Heart right ventricle (tissue), 16 donors: ENCODE measurements at regions not wholly inside any gene's neighbourhood (a gene's known extent, or its start where the extent isn't known, plus 50 kb on each side); places are given as distances from the start of the nearest gene placed in this dataset.

Experiments
- ATAC-seq, 8 donors: fragments of 200-7000 bp; cut with Tn5 transposase; one replicate each; pipeline ENCODE4 v1.9.1; 2020; ENCODE audit warnings: mild to moderate bottlenecking in 8 of 8, moderate library complexity in 8 of 8, moderate number of reproducible peaks in 1 of 8
- DNase-seq, 2 donors: peaks; one replicate each; pipeline ENCODE4 v3.0.0-alpha.2; 2020
- H3K27ac ChIP-seq, 10 donors: fragments of 200-600 bp; sonication (generic) in 2 of 10; one replicate each; pipeline versions ENCODE4 v1.5.0 to v1.8.0; 2020 to 2022; ENCODE audit warnings: mild to moderate bottlenecking in 3 of 10
- H3K27me3 ChIP-seq, 7 donors: fragments of 200-600 bp; one replicate each; pipeline ENCODE4 v1.8.0; 2021 to 2022; ENCODE audit warnings: mild to moderate bottlenecking in 2 of 7
- H3K36me3 ChIP-seq, 9 donors: fragments of 200-600 bp; sonication (generic) in 1 of 9; one replicate each; pipeline versions ENCODE4 v1.5.0 to v1.8.0; 2020 to 2022; ENCODE audit warnings: mild to moderate bottlenecking in 2 of 9
- H3K4me1 ChIP-seq, 9 donors: fragments of 200-600 bp; sonication (generic) in 1 of 9; one replicate each; pipeline versions ENCODE4 v1.5.0 to v1.8.0; 2020 to 2022; ENCODE audit warnings: mild to moderate bottlenecking in 4 of 9
- H3K4me3 ChIP-seq, 10 donors: fragments of 200-600 bp; sonication (generic) in 2 of 10; one replicate each; pipeline versions ENCODE4 v1.5.0 to v1.8.0; 2020 to 2022; ENCODE audit warnings: mild to moderate bottlenecking in 7 of 10, moderate library complexity in 2 of 10
- H3K9me3 ChIP-seq, 11 donors: fragments of 200-600 bp in 10 of 11; sonication (generic) in 2 of 11; one replicate each; pipeline versions ENCODE4 v1.5.0 to v1.8.0; 2013 to 2022; ENCODE audit warnings: mild to moderate bottlenecking in 2 of 11, control low read depth in 1 of 11, moderate library complexity in 1 of 11
- WGBS, 2 donors: extraction: QIAGEN DNeasy Blood & Tissue Kit; methylation state at CpG; one replicate each; pipeline ENCODE4 v1.1.7; 2013; ENCODE audit warnings: inconsistent platforms in 1 of 2; 5-methylcytosine and 5-hydroxymethylcytosine counted together
- intact Hi-C, 10 donors: fragments of 100-400 bp; cut with DNase I; formaldehyde crosslinking; loops; one replicate each; pipeline versions ENCODE4 v1.11.1 to v1.14.2; 2022
- TF ChIP-seq, protein P1 (sequence below), 9 donors: fragments of 200-600 bp; sonication (generic) in 2 of 9; IDR thresholded peaks; one replicate each; pipeline versions ENCODE4 v1.5.0 to v1.8.0; 2021 to 2022; ENCODE audit warnings: antibody characterized with exemption in 9 of 9, mild to moderate bottlenecking in 5 of 9, moderate library complexity in 1 of 9
- donor health status: Arrhythmogenic right ventricular cardiomyopathy.
- donor health status: ischemic (EF 13 %, LVEDD 7.1; RV severe dilation, severe dysfunction).
- donor health status: healthy with polysubstance abuse.
- donor health status: DM: no; HTN: yes; CAD: no.
- donor health status: DM: no; HTN: no; CAD: no.
- donor health status: ischemic (EF 25% LVEDD 6.9; RV normal size, moderate dysfunction).
- donor health status: ischemic (EF 25% LVEDD 5.7; RV mildly dilated, moderate dysfunction).
- donor health status: healthy.
- donor health status: DM: yes; HTN: yes; CAD: no.
- donor health status: Ischemic cardiomyopathy.
- donor health status: ischemic (EF 35%, LVEDD 5.7; RV mildly dilated, moderate dysfunction).
- donor health status: nonischemic (EF 11% LVEDD 7.7; RV severe dilation, severe dysfunction).
- donor health status: DM: yes; HTN: yes; CAD: no.
- donor health status: PGD.
- donor health status: ischemic (EF 29% LVEDD 5.4; RV normal size, mild dysfunction).
- donor health status: nonischemic (EF 23%, LVEDD 6.1; RV moderate dilation, normal function).

- ATAC-seq (no peak), DNase-seq (no peak)
- TF ChIP-seq, protein P1, sequence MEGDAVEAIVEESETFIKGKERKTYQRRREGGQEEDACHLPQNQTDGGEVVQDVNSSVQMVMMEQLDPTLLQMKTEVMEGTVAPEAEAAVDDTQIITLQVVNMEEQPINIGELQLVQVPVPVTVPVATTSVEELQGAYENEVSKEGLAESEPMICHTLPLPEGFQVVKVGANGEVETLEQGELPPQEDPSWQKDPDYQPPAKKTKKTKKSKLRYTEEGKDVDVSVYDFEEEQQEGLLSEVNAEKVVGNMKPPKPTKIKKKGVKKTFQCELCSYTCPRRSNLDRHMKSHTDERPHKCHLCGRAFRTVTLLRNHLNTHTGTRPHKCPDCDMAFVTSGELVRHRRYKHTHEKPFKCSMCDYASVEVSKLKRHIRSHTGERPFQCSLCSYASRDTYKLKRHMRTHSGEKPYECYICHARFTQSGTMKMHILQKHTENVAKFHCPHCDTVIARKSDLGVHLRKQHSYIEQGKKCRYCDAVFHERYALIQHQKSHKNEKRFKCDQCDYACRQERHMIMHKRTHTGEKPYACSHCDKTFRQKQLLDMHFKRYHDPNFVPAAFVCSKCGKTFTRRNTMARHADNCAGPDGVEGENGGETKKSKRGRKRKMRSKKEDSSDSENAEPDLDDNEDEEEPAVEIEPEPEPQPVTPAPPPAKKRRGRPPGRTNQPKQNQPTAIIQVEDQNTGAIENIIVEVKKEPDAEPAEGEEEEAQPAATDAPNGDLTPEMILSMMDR (IDR thresholded peaks at IDR 0.05) = no peak
- Histone ChIP-seq H3K4me1 (no peaks in the 10 kb centered on the region), H3K27ac (no peak overlapping the region), H3K9me3 (no peaks in the 10 kb centered on the region), H3K27me3 (peaks cover 0 to 27% (median 0%) of the 10 kb centered on the region in 7 donors), H3K4me3 (no peak overlapping the region), H3K36me3 (no peaks in the 10 kb centered on the region)
- WGBS, 2 donors = 71% methylated on average over 1 of the region's 1 CpG
- intact Hi-C loops = no loop called here
These were observed 75.4 kb upstream of the PRPS1 start for GRCh38 chrX:107552930-107553329.

DNA sequence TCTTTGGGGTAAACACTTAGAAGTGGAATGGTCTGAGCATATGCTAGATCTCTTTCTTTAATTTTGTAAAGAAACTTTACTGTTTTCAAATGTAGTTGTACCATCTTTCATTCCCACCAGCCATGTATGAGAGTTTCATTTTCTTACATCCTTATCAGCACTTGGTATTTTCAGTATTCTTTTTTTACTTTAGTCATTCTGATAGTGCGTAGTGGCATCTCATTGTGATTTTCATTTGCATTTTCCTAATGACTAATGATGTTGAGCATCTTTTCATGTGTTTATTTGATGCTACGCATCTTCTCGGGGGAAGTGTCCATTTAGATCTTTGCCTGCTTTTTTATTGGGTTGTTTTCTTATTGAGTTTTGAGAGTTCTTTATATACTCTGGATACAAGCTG is 71.3 kb upstream of the PRPS1 start:
- Histone ChIP-seq H3K36me3 (no peaks in the 10 kb centered on the region), H3K4me3 (no peak overlapping the region), H3K4me1 (no peaks in the 10 kb centered on the region), H3K27ac (no peak overlapping the region), H3K9me3 (no peaks in the 10 kb centered on the region), H3K27me3 (peaks cover 0 to 40% (median 0%) of the 10 kb centered on the region in 7 donors)
- no peak for DNase-seq
- no peak for ATAC-seq
- TF ChIP-seq, protein P1 (IDR thresholded peaks at IDR 0.05) = no peak
- WGBS, 2 donors = 92 to 94% methylated on average over 3 of the region's 3 CpGs
- intact Hi-C loops = no loop called here

GRCh38 chrX:107559506-107559905 is 68.8 kb upstream of the PRPS1 start:
- H3K36me3 ChIP-seq = no peaks in the 10 kb centered on the region
- no peak for DNase-seq
- intact Hi-C loops = no loop called here

GRCh38 chrX:107560041-107560440 is 68.3 kb upstream of the PRPS1 start:
- Histone ChIP-seq H3K27ac (no peak overlapping the region), H3K27me3 (peaks cover 0 to 36% (median 0%) of the 10 kb centered on the region in 7 donors), H3K4me1 (no peaks in the 10 kb centered on the region), H3K36me3 (no peaks in the 10 kb centered on the region), H3K9me3 (no peaks in the 10 kb centered on the region), H3K4me3 (no peak overlapping the region)
- 58 to 73% methylated on average over 10 of the region's 10 CpGs for WGBS, 2 donors
- TF ChIP-seq, protein P1 (IDR thresholded peaks at IDR 0.05) = no peak
- DNase-seq (no peak), ATAC-seq (no peak)
- intact Hi-C loops = no loop called here

More at GRCh38 chrX:107559506-107559905, 68.8 kb upstream of the PRPS1 start:
- TF ChIP-seq, protein P1 (IDR thresholded peaks at IDR 0.05) = no peak
- no peaks in the 10 kb centered on the region for H3K4me1 ChIP-seq
- no peak overlapping the region for H3K4me3 ChIP-seq
- no peaks in the 10 kb centered on the region for H3K9me3 ChIP-seq
- H3K27me3 ChIP-seq = peaks cover 0 to 31% (median 0%) of the 10 kb centered on the region in 7 donors
- no peak overlapping the region for H3K27ac ChIP-seq
- ATAC-seq = no peak
